ENCODE measurements at regions not wholly inside any gene's neighbourhood (a gene's known extent, or its start where the extent isn't known, plus 50 kb on each side); places are given as distances from the start of the nearest gene placed in this dataset.
"Not testable (repeated sequence)": the region's sequence is repeated elsewhere in the genome, so short reads cannot be mapped to it uniquely, and the experiment has no call there.

- TF ChIP-seq POLR2A, CTCF, POLR2AphosphoS5 (IDR thresholded peaks at IDR 0.05): not testable (repeated sequence)
Measured at GRCh38 chr19:28310829-28311228, 902.1 kb downstream of the UQCRFS1 start.

Measured in sigmoid colon (tissue), 4 donors.